RCC 7860 (cell line): ENCODE measurements at regions not wholly inside any gene's neighbourhood (a gene's known extent, or its start where the extent isn't known, plus 50 kb on each side); places are given as distances from the start of the nearest gene placed in this dataset.
A peak's percentile ranks its signal among the peaks of the same experiment; 100 is the strongest.

Experiments used
- DNase-seq: peaks from one replicate; pipeline ENCODE4 v3.0.0-alpha.2; 2015; ENCODE audit warnings: low spot score
- FAIRE-seq: peaks from 2 replicates; lab custom pipeline; 2012; peaks lifted over from hg19 to GRCh38; lab: Jason Lieb, UNC

- DNase-seq (no peak), FAIRE-seq (no peak)
Observed at GRCh38 chr4:56243107-56243506, 144.2 kb downstream of the AASDH start.

- FAIRE-seq, result peak; percentile 37
- peak; percentile 27 for DNase-seq
Observed at GRCh38 chr4:56241500-56241899, 145.8 kb downstream of the AASDH start.

GRCh38 chr4:56240554-56241174 lies 146.6 kb downstream of the AASDH start:
- DNase-seq, result no peak
- FAIRE-seq, result no peak

DNA sequence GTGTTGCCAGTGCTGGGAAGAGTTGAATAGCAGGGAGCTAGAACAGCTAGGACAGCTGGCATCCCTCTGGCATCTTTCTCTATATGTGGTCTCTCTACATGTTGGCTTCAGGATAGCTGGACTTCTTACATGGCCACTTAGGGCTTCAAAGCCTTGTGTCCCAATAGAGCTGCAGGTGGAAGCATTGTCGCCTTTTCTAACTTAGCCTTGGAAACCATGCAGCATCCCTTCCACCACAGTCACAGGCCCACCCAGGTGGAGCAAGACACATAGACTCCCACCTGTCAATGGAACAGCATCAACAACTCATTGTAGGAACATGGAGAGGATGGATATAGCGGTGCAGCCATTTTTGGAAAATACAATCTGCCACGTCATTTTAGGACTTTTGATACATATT lies 149.0 kb downstream of the AASDH start:
- no peak for DNase-seq
- FAIRE-seq, result no peak

DNA sequence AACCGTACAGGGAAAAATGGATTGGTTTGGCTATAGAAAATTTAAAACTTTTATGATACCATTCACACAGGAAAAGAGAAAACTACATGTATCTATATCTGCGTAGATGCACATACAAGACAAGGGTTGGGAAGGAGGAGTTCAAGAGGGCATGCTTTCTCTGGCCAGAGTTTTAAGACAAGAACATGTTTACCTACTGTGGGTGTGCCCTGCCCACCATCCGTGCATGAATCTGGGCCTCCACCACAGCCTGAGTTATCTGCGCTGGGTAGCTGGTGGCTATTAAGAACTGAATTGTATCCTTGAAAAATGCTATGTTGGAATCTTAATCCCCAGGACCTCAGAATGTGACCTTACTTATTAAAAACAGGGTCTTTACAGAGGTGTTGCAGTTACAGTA lies 151.6 kb downstream of the AASDH start:
- FAIRE-seq (no peak), DNase-seq (no peak)

DNA sequence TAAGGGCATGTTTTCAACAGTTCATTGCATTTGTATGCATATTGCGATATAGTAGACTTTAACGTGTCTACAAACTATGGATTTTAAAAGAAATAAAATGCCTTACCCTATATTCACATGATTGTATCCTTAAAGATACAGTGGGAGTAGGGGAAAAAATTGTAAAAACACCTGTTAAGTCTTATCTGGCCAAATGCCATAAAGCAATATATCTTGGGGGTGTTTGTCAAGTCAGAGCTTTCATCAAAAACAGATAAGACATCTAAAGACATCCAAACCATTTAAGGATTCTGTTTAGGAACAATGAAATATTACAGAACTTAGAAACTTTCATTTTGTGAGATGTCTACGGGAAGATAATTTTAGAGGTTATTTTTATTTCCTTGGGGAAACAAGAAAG lies 152.3 kb downstream of the AASDH start:
- FAIRE-seq (no peak), DNase-seq (no peak)

- no peak for FAIRE-seq
- no peak for DNase-seq
Observed at GRCh38 chr4:56234098-56234497, 153.2 kb downstream of the AASDH start.

GRCh38 chr4:56231410-56231809 lies 155.9 kb downstream of the AASDH start:
- FAIRE-seq (no peak), DNase-seq (no peak)

DNA sequence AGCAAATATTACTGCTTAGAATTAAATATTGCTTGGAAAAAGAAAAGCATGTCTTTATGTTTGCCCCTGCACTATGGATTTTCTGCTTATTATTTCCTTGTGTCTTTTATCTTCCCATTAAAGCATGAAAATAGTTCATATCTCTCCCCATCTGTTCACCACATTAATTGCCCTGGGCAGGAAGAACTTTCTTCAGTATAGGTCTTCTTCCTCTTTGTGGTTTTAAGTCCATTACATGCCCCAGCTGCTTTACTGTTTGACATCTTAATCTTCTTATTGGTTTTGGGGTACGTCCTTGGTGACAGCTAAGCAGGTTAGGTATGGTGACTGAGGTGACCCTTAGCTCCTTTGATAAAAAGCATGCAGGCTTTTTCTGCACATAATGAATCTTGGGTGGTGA lies 157.3 kb downstream of the AASDH start:
- DNase-seq, result no peak
- FAIRE-seq, result no peak

- FAIRE-seq, result no peak
Observed at GRCh38 chr4:56227301-56227835, 159.9 kb downstream of the AASDH start.

GRCh38 chr4:56226579-56226978 lies 160.7 kb downstream of the AASDH start:
- DNase-seq, result no peak
- FAIRE-seq, result no peak

More at GRCh38 chr4:56227301-56227835, 159.9 kb downstream of the AASDH start:
- no peak for DNase-seq

DNA sequence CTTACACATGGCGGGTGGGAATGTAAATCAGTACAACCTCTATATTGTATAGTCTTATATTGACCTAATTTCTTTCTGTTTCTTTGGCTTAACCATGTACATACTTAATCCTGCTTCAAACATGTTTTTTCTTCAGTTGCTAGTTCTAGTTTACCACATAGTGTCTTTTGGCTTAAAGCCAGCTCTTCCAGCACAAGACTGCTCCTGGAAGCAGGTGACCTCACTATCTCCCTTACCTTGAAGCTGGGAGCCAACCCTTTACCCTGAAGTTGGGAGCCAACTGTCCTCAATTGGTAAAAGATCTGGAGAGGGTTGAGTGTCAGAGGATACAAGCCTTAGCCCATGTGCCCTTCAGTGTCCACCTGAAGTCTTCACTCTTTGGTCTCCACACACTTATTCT lies 162.7 kb downstream of the AASDH start:
- DNase-seq (no peak), FAIRE-seq (no peak)

DNA sequence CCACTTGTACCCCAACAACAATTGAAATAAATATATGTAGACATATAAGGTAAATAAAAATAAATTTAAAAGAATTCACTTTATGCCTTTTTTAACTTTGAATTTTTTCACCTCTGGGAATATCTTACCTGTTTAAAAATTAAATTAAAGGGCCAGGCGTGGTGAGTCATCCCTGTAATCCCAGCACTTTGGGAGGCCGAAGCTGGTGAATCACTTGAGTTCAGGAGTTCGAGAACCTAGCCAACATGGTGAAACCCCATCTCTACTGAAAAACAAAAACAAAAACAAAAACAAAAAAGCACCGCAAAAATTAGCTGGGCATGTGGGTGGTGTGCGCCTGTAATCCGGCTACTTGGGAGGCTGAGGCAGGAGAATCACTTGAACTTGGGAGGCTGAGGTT lies 164.8 kb downstream of the AASDH start:
- FAIRE-seq (no peak), DNase-seq (no peak)

GRCh38 chr4:56220261-56220660 lies 167.0 kb downstream of the AASDH start:
- FAIRE-seq, result no peak

DNA sequence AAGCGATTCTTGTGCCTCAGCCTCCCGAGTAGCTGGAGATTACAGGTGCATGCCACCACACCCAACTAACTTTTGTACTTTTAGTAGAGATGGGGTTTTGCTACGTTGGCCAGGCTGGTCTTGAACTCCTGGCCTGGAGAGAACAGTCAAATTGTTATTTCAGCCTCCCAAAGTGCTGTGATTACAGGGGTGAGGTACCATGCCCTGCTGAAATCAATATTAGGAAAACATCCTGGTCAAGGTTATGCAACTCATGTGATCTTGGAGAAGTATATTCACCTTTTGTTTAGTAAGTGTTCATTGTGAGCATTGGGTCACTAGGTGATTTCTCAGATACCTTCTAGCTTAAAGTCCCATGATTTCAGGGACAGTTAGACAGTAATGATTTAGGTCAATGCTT lies 167.8 kb downstream of the AASDH start:
- no peak for FAIRE-seq
- DNase-seq, result no peak

More at GRCh38 chr4:56220261-56220660, 167.0 kb downstream of the AASDH start:
- DNase-seq, result no peak

- DNase-seq, result no peak
- no peak for FAIRE-seq
Observed at GRCh38 chr4:56218230-56218895, 168.9 kb downstream of the AASDH start.

DNA sequence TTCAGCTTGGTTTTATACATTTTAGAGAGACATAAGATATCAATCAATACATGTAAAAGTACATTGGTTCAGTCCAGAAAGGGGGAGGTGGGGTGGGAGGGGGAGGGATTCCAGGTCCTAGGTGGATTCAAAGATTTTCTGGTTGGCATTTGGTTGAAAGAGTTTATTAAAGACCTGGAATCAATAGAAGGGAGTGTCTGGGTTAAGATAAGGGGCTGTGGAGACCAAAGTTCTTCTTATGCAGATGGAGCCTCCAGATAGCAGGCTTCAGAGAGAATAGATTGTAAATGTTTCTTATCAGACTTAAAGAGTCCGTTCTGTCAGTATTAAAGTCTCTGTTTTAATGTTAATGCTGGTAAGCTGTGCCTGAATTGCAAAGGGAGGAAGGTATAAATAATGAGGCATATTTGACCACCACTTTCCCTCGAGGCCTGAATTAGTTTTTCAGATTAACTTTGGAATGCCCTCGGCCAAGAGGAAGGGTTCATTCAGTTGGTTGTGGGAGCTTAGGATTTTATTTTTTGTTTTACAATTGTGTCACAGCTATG lies 169.9 kb downstream of the AASDH start:
- DNase-seq, result no peak
- no peak for FAIRE-seq

- FAIRE-seq, result no peak
- no peak for DNase-seq
Observed at GRCh38 chr4:56215901-56216300, 171.4 kb downstream of the AASDH start.

GRCh38 chr4:56215141-56215783 lies 172.0 kb downstream of the AASDH start:
- DNase-seq (no peak), FAIRE-seq (no peak)

DNA sequence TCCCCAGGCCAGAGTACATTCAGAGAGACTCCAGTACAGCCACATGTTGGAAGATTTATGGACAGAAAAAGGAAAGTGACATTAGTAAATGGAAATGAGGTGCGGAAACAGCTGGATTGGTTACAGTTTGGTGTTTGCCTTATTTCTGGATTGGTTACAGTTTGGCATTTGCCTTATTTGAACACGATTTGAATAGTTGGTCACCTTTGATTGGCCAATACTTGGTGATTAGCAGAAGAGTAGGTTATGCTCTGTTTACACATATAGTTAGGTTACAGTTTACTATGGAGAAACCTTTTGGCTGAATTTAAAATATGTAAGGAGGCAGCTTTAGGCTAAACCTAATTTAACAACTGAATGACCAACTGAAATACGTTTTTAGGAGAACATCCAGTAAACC lies 173.7 kb downstream of the AASDH start:
- DNase-seq (no peak), FAIRE-seq (no peak)

GRCh38 chr4:56212774-56213173 lies 174.5 kb downstream of the AASDH start:
- FAIRE-seq (no peak), DNase-seq (no peak)

- DNase-seq (no peak), FAIRE-seq (no peak)
Observed at GRCh38 chr4:56211202-56211601, 176.1 kb downstream of the AASDH start.
